Activated naive CD4-positive, alpha-beta T cell (primary cell): ENCODE measurements at regions not wholly inside any gene's neighbourhood (a gene's known extent, or its start where the extent isn't known, plus 50 kb on each side); places are given as distances from the start of the nearest gene placed in this dataset.

ENCODE experiments used
- DNase-seq, 4 experiments: peaks; one replicate each; lab custom pipeline; 2025; lab: John Stamatoyannopoulos, UW

DNA sequence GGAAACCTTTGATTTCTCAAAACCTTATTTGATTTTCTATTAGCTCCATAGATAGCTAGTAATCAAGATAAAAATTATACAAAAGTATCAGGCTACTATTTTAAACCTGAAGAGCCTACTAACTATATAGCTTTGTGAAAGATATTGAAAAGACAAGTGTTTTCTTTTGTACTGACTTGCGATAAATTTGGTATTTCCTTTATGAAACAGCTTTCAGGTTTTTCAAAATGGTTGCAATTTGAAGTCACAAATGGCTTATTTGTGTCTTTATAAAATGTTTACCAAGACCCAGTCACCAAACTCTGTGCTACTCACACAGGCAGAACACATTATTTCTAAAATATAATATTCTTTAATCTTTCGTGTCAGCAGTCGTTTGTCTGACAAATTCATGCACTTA, 167.5 kb upstream of the ALCAM start:
- DNase-seq, result no peak

- DNase-seq, result no peak
Measured at GRCh38 chr3:105210141-105210540, 156.6 kb upstream of the ALCAM start.

DNA sequence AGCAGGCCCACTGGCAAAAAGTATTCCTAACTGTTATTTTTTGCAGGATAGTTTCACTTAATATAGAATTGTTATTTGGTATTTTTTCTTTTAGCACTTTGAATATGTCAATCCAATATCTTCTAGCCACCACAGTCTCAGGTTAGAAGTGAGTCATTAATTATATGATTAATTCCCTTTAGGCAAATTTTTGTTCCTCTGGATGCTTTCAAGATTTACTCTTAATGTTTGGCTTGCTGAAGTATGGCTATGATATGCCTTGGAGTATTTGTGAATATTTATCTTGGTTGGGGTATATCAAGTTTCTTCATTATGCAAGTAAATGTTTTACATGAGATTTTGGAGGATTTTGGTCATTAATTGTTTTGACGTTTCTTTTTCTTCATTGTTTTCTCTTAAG, 152.1 kb upstream of the ALCAM start:
- no peak for DNase-seq

DNA sequence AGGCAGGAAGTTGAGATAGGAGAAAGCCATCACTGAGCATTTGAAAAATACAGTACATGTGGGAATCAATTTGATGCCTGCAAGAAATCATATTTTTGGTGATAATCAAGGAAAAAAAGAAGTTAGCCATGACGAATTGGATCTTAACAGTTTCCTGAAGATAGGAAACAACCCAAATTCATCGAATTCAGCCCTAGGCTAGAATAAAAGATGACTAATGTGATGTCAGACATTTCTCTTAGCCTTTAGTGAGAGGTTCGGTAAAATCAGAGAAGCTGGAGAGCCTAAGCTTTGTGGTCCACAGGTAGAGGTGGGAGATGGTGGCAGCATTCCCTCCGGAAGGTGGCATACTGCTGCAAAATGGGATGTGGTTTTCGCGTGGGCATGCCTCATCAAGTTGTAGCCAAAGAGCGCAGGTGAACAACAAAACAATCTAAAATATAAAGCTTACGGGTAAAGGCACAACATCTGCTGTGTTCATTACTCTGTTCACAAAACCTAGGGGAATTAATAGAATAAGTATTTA, 144.1 kb upstream of the ALCAM start:
- DNase-seq, result no peak

DNA sequence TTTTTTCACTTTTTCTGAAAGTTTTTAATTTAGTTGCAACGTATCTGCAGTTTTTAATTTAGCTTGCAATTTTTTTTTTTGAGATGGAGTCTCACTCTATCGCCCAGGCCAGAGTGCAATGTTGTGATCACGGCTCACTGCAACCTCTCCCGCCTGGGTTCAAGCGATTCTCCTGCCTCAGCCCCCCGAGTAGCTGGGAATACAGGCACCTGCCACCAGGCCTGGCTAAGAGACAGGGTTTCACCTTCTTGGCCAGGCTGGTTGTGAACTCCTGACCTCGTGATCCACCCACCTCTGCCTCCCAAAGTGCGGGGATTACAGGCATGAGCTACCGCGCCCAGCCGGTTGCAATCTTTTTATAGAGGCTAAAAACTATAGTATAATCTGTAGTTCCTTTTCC, 142.9 kb upstream of the ALCAM start:
- no peak for DNase-seq

- DNase-seq, result no peak
Measured at GRCh38 chr3:105228696-105229095, 138.0 kb upstream of the ALCAM start.

- no peak for DNase-seq
Measured at GRCh38 chr3:105232553-105232952, 134.2 kb upstream of the ALCAM start.

- DNase-seq, result no peak
Measured at GRCh38 chr3:105233010-105233409, 133.7 kb upstream of the ALCAM start.

DNA sequence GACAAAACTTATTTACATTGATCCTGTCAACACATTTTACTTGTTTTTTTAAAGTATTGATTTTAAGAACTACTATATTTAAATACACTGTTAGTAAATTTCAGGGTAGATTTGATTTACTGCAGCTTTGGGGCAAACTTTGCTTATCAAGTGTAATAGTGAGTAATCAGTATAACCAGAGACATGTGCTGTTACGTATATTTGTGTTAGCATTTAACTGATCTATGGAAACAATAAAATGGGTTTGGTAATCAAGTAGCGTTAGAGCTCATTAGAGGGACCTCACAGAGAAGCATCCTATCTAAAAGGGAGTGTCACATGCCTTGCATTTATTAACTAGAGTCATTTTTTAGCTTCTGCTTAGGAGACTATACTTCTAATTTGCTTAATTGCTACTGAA, 131.5 kb upstream of the ALCAM start:
- DNase-seq, result no peak

DNA sequence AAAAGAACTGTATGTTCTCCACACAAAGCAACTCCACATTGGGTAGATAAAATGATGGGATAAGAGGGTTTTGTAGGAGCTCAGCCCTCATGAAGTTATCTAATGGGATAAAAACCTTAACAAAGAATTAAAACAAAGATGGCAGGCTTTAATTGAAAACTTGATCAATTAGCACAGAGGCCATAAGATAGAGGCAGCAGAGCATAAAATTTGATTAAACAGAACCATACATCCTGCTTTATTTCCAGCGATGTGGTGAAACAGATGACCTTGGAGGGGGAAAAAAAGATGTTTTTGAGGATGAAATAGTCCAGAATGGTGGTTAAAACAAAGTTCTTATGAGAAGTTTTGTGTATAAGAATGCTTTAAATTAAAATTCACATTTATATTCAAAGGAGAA, 130.9 kb upstream of the ALCAM start:
- DNase-seq, result no peak

- no peak for DNase-seq
Measured at GRCh38 chr3:105238367-105238766, 128.3 kb upstream of the ALCAM start.

DNA sequence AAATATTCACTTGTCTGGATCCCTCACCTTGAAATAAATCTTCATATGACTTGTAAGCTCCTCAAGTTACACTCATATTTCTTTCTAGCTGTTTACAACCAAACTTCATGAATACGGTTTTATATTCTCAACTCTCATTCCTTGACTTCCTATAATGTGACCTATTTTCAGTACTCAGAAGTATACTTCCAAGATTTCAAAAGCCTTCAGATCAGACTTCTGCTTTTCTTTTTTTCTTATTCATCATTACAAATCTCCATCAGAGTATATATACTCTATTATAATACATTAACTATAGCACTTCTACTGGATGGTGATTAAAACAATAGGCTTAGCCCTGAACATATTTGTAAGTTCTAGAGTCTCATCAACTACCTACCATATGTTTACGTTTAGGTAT, 123.6 kb upstream of the ALCAM start:
- DNase-seq, result no peak

DNA sequence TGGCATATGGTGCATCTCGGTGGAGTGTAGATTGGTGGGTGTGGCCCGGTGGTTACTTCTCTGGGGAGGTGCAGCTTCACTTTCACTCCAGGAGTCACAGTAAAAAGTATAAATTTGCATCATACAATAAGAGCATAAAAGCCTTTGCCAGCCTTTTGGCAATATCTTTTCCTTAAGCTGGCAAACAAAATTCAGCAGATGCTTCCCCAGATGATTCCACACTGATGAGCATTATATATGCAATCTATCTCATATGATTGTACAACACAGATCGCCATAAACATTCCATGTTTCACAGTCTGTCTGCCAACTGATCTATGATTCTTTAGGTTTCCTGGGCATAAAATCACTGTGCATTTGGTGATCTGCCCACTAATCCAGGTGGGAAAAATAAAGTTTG, 120.2 kb upstream of the ALCAM start:
- DNase-seq, result no peak

DNA sequence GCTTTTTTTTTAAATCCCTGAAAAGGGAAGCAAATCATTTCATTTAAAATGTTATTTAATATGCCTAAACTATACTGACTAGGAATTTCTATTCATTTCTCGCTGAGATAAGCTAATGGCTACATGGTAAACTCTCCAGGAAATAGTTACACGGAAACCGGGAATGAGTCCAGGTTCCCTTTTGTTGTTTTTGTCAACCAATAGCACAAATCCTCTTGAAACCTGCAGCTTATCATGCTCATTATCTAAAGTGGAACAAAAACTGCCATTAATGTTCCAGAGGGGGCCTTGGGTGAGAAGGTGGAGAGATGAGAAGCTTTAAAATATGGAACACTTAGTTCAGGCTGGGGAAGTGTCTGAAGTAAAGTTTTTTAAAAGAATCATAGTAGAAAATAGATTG, 113.5 kb upstream of the ALCAM start:
- DNase-seq, result no peak

DNA sequence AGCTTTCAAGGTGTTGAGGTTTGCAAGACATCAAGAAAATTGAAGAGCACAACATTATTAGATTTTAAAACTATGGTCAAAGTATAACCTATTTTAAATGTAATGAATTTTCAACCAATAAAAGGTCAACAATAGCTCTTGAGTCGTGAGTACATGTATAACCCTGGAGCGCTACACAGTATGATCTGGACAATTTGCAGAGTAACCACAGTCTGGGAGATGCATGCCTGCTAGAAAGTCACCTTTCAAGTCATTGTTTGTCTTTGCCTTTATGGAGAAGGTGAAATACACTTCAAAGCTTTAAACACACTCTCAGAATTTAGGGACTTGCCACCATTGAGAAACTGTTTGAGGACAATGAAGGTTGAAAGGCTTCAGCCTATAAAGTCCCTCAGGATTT, 112.6 kb upstream of the ALCAM start:
- DNase-seq, result no peak

GRCh38 chr3:105255350-105255749, 111.4 kb upstream of the ALCAM start:
- DNase-seq, result no peak

GRCh38 chr3:105259496-105259895, 107.2 kb upstream of the ALCAM start:
- no peak for DNase-seq

GRCh38 chr3:105260385-105260784, 106.3 kb upstream of the ALCAM start:
- DNase-seq, result no peak

DNA sequence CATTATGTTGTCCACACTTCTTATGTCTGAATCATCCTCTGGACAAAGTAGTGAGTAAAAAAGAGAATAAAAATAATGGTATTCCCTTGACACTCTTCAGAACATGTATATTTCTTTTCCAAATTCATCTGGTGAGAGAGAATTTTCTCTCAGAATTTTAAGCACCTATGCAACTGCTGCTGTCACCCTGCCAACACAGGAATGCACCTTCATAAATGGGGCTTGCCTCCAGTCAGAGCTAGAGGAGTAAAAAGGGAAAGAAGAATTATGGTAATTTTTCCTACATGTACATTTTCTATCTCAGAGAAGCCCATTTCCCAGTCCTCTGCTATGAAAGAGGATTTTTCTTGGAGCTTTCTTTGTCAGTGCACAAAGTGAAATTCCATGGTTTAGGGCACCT, 92.2 kb upstream of the ALCAM start:
- DNase-seq, result no peak

DNA sequence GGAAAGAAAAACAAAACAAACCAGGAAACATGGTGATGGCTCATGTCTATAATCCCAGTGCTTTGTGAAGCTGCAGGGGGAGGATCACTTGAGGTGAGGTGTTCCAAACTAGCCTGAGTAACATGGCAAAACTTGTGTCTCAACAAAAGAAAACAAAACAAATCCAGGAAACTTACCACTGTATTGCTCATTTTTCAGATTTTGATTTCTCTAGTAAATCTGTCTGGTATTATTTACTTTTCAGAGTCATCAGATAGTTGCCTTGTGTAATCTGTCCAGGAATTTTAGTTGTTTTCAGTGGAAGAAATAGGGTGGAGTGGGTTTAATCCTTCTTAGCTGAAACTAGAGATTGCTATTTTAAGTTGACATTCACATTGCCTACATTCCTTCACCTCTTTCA, 91.8 kb upstream of the ALCAM start:
- DNase-seq, result no peak

DNA sequence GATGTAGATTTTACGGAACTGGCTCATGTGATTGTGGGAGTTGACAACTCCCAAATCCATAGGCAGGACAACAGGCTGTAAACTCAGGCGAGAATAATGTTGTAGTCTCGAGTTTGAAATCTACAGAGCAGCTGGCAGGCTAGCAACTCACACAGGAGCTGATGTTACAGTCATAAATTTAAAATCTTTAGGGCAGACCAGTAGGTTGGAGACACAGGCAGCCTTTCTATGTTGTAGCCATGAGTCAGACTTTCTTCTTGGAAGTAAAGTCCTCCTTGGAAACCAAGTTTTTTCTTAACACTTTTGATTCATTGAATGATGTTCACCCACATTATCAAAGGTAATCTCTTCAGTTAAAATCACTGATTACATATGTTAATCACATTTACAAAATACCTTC, 89.1 kb upstream of the ALCAM start:
- DNase-seq, result no peak

DNA sequence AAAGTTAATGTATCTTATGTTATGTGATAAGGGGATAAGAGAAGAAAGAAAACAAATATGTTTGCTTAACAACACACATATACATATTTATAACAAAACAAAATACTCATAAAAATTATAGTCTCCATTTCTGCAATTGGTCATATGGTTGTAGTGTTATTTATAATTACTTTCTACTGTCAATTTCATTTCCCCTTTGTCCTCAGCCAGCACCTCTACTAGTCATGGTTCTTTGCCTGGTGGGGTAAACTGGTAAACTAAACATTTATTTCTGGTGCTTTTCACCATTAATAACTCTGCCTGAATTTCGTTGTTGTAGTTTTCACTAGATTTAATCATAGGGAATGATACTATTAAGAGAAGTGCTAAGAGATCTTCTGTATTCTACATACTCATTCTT, 88.0 kb upstream of the ALCAM start:
- no peak for DNase-seq

DNA sequence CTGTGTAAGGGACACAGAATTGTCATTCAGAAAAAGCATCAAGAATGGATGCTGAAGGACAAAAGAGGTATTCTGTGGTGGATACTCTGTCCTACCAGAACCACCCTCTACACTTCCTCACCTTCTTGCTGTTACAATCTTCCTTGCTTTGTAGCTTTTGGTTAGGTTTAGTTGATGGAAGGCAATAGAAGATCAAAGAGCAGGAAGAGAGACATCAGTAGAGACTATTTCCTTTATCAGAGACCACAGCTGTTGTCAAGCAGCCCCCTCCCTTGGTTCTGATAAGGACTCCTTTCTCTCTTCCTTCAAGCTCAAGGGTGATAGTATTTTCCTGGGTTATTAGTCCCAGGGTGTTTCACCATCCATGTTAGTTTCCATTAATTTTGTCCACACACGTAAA, 84.7 kb upstream of the ALCAM start:
- DNase-seq, result no peak

DNA sequence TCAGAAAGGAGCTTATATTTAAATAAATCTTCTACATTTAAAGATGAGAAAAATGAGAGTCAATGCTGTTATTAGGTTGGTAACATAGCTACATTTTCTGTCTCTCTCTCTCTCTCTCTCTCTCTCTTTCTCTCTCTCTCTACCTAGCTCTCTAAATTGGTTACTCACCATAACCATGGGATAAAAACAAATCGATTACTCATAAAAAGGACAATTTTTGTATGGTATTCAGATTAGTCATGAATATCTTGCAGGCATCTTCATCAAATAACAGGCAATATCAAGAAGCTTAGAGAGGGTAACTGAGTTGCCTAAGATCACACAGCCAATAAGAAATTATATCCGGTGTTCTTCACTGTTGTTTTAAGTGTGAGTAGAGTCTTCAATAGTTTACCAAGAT, 81.8 kb upstream of the ALCAM start:
- no peak for DNase-seq

DNA sequence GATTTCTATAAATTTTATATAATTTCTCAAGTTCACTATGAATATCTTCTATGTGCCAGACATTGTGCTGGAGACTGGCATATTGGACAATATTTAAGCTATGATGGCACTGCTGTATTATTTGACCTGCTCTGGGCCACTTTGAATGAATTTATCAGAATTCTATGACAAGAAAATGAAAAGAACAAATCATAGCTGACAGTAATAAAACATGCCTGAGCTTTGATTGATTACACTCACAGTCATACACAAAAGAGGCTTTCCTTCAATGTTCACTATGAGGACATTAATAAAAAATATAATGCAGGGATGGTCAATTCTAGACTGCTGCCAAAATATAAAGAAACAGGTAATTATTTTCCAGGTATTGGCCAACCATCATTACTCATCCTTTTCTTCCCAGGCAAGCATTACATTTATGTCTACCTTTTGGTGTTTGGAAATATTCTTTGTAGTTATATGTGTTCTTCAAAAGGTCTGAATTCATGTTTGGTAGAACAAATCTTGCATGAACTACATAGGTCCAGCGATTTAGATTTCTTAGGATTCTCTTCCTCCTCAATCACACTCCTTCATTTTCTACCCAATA, 81.0 kb upstream of the ALCAM start:
- no peak for DNase-seq
